SKM-1 (cell line): ENCODE measurements at regions not wholly inside any gene's neighbourhood (a gene's known extent, or its start where the extent isn't known, plus 50 kb on each side); places are given as distances from the start of the nearest gene placed in this dataset.
A peak's percentile ranks its signal among the peaks of the same experiment; 100 is the strongest.

Experiments
- DNase-seq: peaks from one replicate; lab custom pipeline; 2025; ENCODE audit not compliant: unreplicated experiment; lab: John Stamatoyannopoulos, UW

- no peak for DNase-seq
Observed at GRCh38 chr11:123378096-123378495, 52.0 kb upstream of the GRAMD1B start.

GRCh38 chr11:123377355-123377754 is 52.7 kb upstream of the GRAMD1B start:
- no peak for DNase-seq

- DNase-seq, result no peak
Observed at GRCh38 chr11:123375832-123376231, 54.2 kb upstream of the GRAMD1B start.

- DNase-seq, result no peak
Observed at GRCh38 chr11:123374622-123374968, 55.5 kb upstream of the GRAMD1B start.

GRCh38 chr11:123373754-123374621 is 56.1 kb upstream of the GRAMD1B start:
- DNase-seq, result no peak

- DNase-seq, result no peak
Observed at GRCh38 chr11:123371506-123372297, 58.4 kb upstream of the GRAMD1B start.

- DNase-seq, result no peak
Observed at GRCh38 chr11:123366924-123367323, 63.1 kb upstream of the GRAMD1B start.

- DNase-seq, result no peak
Observed at GRCh38 chr11:123365955-123366354, 64.1 kb upstream of the GRAMD1B start.

GRCh38 chr11:123364080-123364479 is 66.0 kb upstream of the GRAMD1B start:
- DNase-seq, result no peak

GRCh38 chr11:123363556-123363955 is 66.5 kb upstream of the GRAMD1B start:
- DNase-seq, result no peak

GRCh38 chr11:123362941-123363340 is 67.1 kb upstream of the GRAMD1B start:
- peak; percentile 8 for DNase-seq

GRCh38 chr11:123362186-123362585 is 67.9 kb upstream of the GRAMD1B start:
- DNase-seq, result peak; percentile 28

- no peak for DNase-seq
Observed at GRCh38 chr11:123361110-123361509, 69.0 kb upstream of the GRAMD1B start.

GRCh38 chr11:123360267-123360936 is 69.7 kb upstream of the GRAMD1B start:
- DNase-seq, result no peak

GRCh38 chr11:123357990-123358827 is 71.9 kb upstream of the GRAMD1B start:
- DNase-seq, result no peak

GRCh38 chr11:123357353-123357989 is 72.6 kb upstream of the GRAMD1B start:
- DNase-seq, result no peak

- DNase-seq, result no peak
Observed at GRCh38 chr11:123356539-123356938, 73.5 kb upstream of the GRAMD1B start.

- no peak for DNase-seq
Observed at GRCh38 chr11:123354371-123354975, 75.6 kb upstream of the GRAMD1B start.

- no peak for DNase-seq
Observed at GRCh38 chr11:123351375-123351774, 78.7 kb upstream of the GRAMD1B start.

GRCh38 chr11:123349382-123349781 is 80.7 kb upstream of the GRAMD1B start:
- DNase-seq, result no peak
